Astrocyte of the cerebellum (primary cell): ENCODE measurements at regions not wholly inside any gene's neighbourhood (a gene's known extent, or its start where the extent isn't known, plus 50 kb on each side); places are given as distances from the start of the nearest gene placed in this dataset.

Experiments
- DNase-seq: peaks from one replicate; pipeline ENCODE4 v3.0.0-alpha.2; 2011; ENCODE audit warnings: low read depth
- H3K4me3 ChIP-seq: 2 replicates; pipeline ENCODE4 v1.5.1; 2011; ENCODE audit warnings: mild to moderate bottlenecking, low read depth, low read length, moderate library complexity
- in situ Hi-C: cut with HindIII; loops from 2 replicates; pipeline ENCODE4 v1.10.0; 2017; ENCODE audit warnings: low sequenced_read_pairs
- TF ChIP-seq, protein P1 (sequence below): IDR thresholded peaks from 2 replicates; pipeline ENCODE4 v1.5.1; 2012; ENCODE audit warnings: low read length, low read depth, moderate library complexity, mild to moderate bottlenecking; ENCODE audit errors: missing control alignments

GRCh38 chr20:47863315-47863965, 78.2 kb upstream of the SULF2 start:
- TF ChIP-seq, protein P1, sequence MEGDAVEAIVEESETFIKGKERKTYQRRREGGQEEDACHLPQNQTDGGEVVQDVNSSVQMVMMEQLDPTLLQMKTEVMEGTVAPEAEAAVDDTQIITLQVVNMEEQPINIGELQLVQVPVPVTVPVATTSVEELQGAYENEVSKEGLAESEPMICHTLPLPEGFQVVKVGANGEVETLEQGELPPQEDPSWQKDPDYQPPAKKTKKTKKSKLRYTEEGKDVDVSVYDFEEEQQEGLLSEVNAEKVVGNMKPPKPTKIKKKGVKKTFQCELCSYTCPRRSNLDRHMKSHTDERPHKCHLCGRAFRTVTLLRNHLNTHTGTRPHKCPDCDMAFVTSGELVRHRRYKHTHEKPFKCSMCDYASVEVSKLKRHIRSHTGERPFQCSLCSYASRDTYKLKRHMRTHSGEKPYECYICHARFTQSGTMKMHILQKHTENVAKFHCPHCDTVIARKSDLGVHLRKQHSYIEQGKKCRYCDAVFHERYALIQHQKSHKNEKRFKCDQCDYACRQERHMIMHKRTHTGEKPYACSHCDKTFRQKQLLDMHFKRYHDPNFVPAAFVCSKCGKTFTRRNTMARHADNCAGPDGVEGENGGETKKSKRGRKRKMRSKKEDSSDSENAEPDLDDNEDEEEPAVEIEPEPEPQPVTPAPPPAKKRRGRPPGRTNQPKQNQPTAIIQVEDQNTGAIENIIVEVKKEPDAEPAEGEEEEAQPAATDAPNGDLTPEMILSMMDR, result no peak
- in situ Hi-C loops, result no loop called here
- no peak for DNase-seq
- H3K4me3 ChIP-seq, result no peak overlapping the region

GRCh38 chr20:47862574-47863240, 77.4 kb upstream of the SULF2 start:
- TF ChIP-seq, protein P1, result no peak
- in situ Hi-C loops, result no loop called here
- no peak for DNase-seq
- no peak overlapping the region for H3K4me3 ChIP-seq

DNA sequence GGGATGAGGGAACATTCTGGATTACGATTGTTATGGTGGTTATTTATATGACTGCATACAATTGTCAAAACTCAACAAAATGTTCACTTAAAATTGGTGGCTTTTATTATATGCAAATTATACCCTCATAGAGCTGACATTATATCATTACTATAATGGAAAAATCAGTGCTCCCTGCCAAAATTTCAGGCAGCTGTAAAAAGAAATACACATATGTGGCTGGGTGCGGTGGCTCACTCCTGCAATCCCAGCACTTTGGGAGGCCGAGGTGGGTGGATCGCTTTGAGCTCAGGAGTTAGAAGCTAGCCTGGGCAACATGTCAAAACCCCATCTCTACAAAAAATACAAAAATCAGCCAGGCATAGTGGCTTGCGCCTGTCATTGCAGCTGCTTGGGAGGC, 75.8 kb upstream of the SULF2 start:
- in situ Hi-C loops, result no loop called here
- TF ChIP-seq, protein P1, result no peak
- no peak overlapping the region for H3K4me3 ChIP-seq
- DNase-seq, result no peak

- in situ Hi-C loops, result no loop called here
- TF ChIP-seq, protein P1, result no peak
Measured at GRCh38 chr20:47860049-47860830, 75.0 kb upstream of the SULF2 start.

DNA sequence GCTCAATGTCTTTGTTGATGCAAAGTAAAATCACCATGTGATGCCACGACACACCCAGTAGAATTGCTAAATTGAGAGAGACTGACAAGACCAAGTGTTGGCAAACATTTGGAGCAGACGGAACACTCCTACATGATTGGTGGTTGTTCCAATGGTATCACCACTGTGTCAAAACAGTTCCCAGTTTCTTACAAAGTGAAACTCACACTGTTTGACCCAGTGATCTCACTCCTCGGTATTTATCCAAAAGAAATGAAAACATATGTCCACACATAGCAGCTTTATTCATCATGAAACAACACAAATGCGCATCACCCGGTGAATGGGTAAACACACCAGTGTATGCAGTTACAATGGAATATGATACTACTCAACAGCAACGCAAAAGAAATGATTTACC, 74.0 kb upstream of the SULF2 start:
- in situ Hi-C loops, result no loop called here
- TF ChIP-seq, protein P1, result no peak
- no peak for DNase-seq
- H3K4me3 ChIP-seq, result no peak overlapping the region

More at GRCh38 chr20:47860049-47860830, 75.0 kb upstream of the SULF2 start:
- DNase-seq, result no peak
- no peak overlapping the region for H3K4me3 ChIP-seq

DNA sequence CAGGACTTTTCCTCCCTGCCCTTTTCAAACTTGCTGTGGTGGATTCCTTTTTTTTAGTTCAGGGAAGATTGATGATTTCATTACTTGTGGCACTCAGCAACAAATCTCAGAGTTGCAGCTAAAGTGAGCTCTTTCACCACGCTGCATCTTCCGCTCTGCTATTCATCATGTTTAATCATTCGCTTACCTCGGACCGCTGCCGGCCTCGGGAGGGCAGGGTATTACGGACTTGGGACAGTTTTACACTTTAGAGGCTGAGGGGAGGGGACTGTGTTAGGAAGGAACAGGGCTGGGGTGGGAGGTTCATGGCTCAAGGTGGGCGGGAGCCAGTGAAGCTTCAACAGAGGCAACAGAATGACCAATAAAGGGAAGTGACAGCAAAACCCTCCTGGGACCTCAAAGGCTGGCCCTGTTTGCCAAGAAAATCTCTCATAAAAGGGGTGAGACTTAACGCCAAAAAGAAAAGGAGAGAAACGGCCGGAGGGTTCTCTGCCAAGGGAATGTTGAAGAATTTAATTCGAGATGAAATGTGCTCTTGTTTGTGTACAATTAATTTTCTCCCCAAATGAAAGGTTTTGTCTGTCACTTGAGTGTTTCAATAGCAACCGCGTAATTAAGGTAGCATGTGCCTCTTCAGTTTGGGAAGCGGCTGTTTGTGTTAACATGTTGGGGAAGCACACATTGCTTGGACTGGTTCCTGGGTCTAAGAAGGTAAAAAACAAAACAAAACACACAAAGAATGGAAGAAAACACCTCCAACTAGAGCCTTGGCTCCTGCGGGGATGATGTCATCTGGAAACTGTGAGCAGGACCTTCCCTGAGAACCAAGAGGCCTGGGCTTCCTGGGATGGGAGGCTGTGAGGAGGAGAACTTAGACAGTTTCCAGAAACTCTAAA, 72.5 kb upstream of the SULF2 start:
- in situ Hi-C loops, result no loop called here
- TF ChIP-seq, protein P1, result no peak
- DNase-seq, result peak; percentile 8
- H3K4me3 ChIP-seq, result no peak overlapping the region
